Testis (tissue), 2 donors: ENCODE measurements at regions not wholly inside any gene's neighbourhood (a gene's known extent, or its start where the extent isn't known, plus 50 kb on each side); places are given as distances from the start of the nearest gene placed in this dataset.
A peak's percentile ranks its signal among the peaks of the same experiment; 100 is the strongest.

Experiments used
- DNase-seq: peaks from one replicate; pipeline ENCODE4 v3.0.0-alpha.2; 2019
- H3K27ac ChIP-seq, 2 donors: fragments of 200-600 bp; sonication (generic); one replicate each; pipeline ENCODE4 v1.5.1; 2019
- H3K27me3 ChIP-seq: fragments of 200-600 bp; sonication (generic); one replicate; pipeline ENCODE4 v1.5.1; 2019
- H3K36me3 ChIP-seq: fragments of 200-600 bp; sonication (generic); one replicate; pipeline ENCODE4 v1.5.1; 2017; ENCODE audit warnings: low read depth; ENCODE audit errors: missing control alignments
- H3K4me1 ChIP-seq: fragments of 200-600 bp; sonication (generic); one replicate; pipeline ENCODE4 v1.5.1; 2019
- H3K4me3 ChIP-seq, 2 donors: fragments of 200-600 bp; sonication (generic); one replicate each; pipeline ENCODE4 v1.5.1; 2017 to 2019
- H3K9me3 ChIP-seq: fragments of 200-600 bp; sonication (generic); one replicate; pipeline ENCODE4 v1.5.1; 2017
- CTCF ChIP-seq, 3 experiments: fragments of 450-650 bp in 2 of 3; fragments of 200-600 bp in 1 of 3; sonication (generic) in 1 of 3; IDR thresholded peaks; one replicate each; pipeline ENCODE4 v1.5.1; 2016 to 2019; ENCODE audit warnings: antibody characterized with exemption in 3 of 3, mild to moderate bottlenecking in 2 of 3, moderate library complexity in 1 of 3
- POLR2A ChIP-seq: fragments of 450-650 bp; IDR thresholded peaks from one replicate; pipeline ENCODE4 v1.6.1; 2017; ENCODE audit warnings: antibody characterized with exemption, mild to moderate bottlenecking, moderate library complexity
- WGBS, 2 donors: methylation state at CpG; one replicate each; pipeline ENCODE4 v1.1.5; 2018; 5-methylcytosine and 5-hydroxymethylcytosine counted together
- intact Hi-C: fragments of 100-400 bp; cut with DNase I; formaldehyde crosslinking; loops from one replicate; pipeline ENCODE4 v1.15.1; 2023; ENCODE audit warnings: low total_unique reads

GRCh38 chr4:13678186-13678924 is 50.8 kb upstream of the BOD1L1 start:
- H3K27ac ChIP-seq = no peak overlapping the region
- TF ChIP-seq POLR2A (no peak), CTCF (IDR thresholded peaks at IDR 0.05) (no peak)
- 86 to 92% methylated on average over 3 of the region's 3 CpGs for WGBS, 2 donors
- H3K4me1 ChIP-seq = no peaks in the 10 kb centered on the region
- intact Hi-C loops = no loop called here
- H3K36me3 ChIP-seq = no peaks in the 10 kb centered on the region
- no peak for DNase-seq
- H3K9me3 ChIP-seq = no peaks in the 10 kb centered on the region
- no peaks in the 10 kb centered on the region for H3K27me3 ChIP-seq
- no peak overlapping the region for H3K4me3 ChIP-seq

- Histone ChIP-seq H3K27me3 (no peaks in the 10 kb centered on the region), H3K4me1 (no peaks in the 10 kb centered on the region), H3K9me3 (no peaks in the 10 kb centered on the region), H3K4me3 (no peak overlapping the region), H3K36me3 (no peaks in the 10 kb centered on the region), H3K27ac (no peak overlapping the region)
- WGBS, 2 donors = 90 to 92% methylated on average over 2 of the region's 2 CpGs
- intact Hi-C loops = no loop called here
- no peak for TF ChIP-seq POLR2A
- TF ChIP-seq CTCF (IDR thresholded peaks at IDR 0.05) = no peak
- DNase-seq = no peak
These were observed 54.0 kb upstream of the BOD1L1 start for GRCh38 chr4:13681570-13681969.

- Histone ChIP-seq H3K27me3 (no peaks in the 10 kb centered on the region), H3K4me3 (no peak overlapping the region), H3K9me3 (no peaks in the 10 kb centered on the region), H3K27ac (peak overlapping the region in 1 of 2 donors; percentile 21), H3K36me3 (no peaks in the 10 kb centered on the region), H3K4me1 (no peaks in the 10 kb centered on the region)
- intact Hi-C loops = no loop called here
- 26 to 39% methylated on average over 1 of the region's 1 CpG for WGBS, 2 donors
- no peak for TF ChIP-seq POLR2A
- TF ChIP-seq CTCF (IDR thresholded peaks at IDR 0.05) = no peak
- DNase-seq = peak; percentile 56
These were observed 66.7 kb upstream of the BOD1L1 start for GRCh38 chr4:13694256-13694655.

- Histone ChIP-seq H3K27ac (no peak overlapping the region), H3K4me3 (no peak overlapping the region), H3K4me1 (no peaks in the 10 kb centered on the region), H3K36me3 (no peaks in the 10 kb centered on the region), H3K27me3 (no peaks in the 10 kb centered on the region), H3K9me3 (no peaks in the 10 kb centered on the region)
- no peak for TF ChIP-seq CTCF (IDR thresholded peaks at IDR 0.05)
- 93 to 98% methylated on average over 2 of the region's 2 CpGs for WGBS, 2 donors
- intact Hi-C loops = no loop called here
- DNase-seq = no peak
These were observed 70.8 kb upstream of the BOD1L1 start for GRCh38 chr4:13698296-13698695.
